ENCODE measurements at regions not wholly inside any gene's neighbourhood (a gene's known extent, or its start where the extent isn't known, plus 50 kb on each side); places are given as distances from the start of the nearest gene placed in this dataset.

- TF ChIP-seq JUNB (IDR thresholded peaks at IDR 0.05; ENCODE audit: unreplicated experiment) = no peak
- TF ChIP-seq, protein P1, sequence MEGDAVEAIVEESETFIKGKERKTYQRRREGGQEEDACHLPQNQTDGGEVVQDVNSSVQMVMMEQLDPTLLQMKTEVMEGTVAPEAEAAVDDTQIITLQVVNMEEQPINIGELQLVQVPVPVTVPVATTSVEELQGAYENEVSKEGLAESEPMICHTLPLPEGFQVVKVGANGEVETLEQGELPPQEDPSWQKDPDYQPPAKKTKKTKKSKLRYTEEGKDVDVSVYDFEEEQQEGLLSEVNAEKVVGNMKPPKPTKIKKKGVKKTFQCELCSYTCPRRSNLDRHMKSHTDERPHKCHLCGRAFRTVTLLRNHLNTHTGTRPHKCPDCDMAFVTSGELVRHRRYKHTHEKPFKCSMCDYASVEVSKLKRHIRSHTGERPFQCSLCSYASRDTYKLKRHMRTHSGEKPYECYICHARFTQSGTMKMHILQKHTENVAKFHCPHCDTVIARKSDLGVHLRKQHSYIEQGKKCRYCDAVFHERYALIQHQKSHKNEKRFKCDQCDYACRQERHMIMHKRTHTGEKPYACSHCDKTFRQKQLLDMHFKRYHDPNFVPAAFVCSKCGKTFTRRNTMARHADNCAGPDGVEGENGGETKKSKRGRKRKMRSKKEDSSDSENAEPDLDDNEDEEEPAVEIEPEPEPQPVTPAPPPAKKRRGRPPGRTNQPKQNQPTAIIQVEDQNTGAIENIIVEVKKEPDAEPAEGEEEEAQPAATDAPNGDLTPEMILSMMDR (conservative IDR thresholded peaks at IDR 0.05; ENCODE audit: low read depth in 2 of 2) = no peak
- no peak for TF ChIP-seq REST (IDR thresholded peaks at IDR 0.05; ENCODE audit: unreplicated experiment)
- TF ChIP-seq EZH2 (IDR thresholded peaks at IDR 0.05; ENCODE audit: low read depth, unreplicated experiment) = no peak
- TF ChIP-seq NANOG (IDR thresholded peaks at IDR 0.05; ENCODE audit: borderline replicate concordance) = no peak
- TF ChIP-seq POLR2AphosphoS5 (IDR thresholded peaks at IDR 0.05; ENCODE audit: low read depth) = no peak
- TF ChIP-seq EZH2phosphoT487 (IDR thresholded peaks at IDR 0.05; ENCODE audit: unreplicated experiment) = no peak
- TF ChIP-seq CREB1 (CRISPR knock-in tag; IDR thresholded peaks at IDR 0.05; ENCODE audit: low read depth) = no peak
- no peak for TF ChIP-seq STAT1 (IDR thresholded peaks at IDR 0.05; ENCODE audit: unreplicated experiment)
- TF ChIP-seq, protein P2, sequence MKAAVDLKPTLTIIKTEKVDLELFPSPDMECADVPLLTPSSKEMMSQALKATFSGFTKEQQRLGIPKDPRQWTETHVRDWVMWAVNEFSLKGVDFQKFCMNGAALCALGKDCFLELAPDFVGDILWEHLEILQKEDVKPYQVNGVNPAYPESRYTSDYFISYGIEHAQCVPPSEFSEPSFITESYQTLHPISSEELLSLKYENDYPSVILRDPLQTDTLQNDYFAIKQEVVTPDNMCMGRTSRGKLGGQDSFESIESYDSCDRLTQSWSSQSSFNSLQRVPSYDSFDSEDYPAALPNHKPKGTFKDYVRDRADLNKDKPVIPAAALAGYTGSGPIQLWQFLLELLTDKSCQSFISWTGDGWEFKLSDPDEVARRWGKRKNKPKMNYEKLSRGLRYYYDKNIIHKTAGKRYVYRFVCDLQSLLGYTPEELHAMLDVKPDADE (IDR thresholded peaks at IDR 0.05) = no peak
- TF ChIP-seq, protein P3, sequence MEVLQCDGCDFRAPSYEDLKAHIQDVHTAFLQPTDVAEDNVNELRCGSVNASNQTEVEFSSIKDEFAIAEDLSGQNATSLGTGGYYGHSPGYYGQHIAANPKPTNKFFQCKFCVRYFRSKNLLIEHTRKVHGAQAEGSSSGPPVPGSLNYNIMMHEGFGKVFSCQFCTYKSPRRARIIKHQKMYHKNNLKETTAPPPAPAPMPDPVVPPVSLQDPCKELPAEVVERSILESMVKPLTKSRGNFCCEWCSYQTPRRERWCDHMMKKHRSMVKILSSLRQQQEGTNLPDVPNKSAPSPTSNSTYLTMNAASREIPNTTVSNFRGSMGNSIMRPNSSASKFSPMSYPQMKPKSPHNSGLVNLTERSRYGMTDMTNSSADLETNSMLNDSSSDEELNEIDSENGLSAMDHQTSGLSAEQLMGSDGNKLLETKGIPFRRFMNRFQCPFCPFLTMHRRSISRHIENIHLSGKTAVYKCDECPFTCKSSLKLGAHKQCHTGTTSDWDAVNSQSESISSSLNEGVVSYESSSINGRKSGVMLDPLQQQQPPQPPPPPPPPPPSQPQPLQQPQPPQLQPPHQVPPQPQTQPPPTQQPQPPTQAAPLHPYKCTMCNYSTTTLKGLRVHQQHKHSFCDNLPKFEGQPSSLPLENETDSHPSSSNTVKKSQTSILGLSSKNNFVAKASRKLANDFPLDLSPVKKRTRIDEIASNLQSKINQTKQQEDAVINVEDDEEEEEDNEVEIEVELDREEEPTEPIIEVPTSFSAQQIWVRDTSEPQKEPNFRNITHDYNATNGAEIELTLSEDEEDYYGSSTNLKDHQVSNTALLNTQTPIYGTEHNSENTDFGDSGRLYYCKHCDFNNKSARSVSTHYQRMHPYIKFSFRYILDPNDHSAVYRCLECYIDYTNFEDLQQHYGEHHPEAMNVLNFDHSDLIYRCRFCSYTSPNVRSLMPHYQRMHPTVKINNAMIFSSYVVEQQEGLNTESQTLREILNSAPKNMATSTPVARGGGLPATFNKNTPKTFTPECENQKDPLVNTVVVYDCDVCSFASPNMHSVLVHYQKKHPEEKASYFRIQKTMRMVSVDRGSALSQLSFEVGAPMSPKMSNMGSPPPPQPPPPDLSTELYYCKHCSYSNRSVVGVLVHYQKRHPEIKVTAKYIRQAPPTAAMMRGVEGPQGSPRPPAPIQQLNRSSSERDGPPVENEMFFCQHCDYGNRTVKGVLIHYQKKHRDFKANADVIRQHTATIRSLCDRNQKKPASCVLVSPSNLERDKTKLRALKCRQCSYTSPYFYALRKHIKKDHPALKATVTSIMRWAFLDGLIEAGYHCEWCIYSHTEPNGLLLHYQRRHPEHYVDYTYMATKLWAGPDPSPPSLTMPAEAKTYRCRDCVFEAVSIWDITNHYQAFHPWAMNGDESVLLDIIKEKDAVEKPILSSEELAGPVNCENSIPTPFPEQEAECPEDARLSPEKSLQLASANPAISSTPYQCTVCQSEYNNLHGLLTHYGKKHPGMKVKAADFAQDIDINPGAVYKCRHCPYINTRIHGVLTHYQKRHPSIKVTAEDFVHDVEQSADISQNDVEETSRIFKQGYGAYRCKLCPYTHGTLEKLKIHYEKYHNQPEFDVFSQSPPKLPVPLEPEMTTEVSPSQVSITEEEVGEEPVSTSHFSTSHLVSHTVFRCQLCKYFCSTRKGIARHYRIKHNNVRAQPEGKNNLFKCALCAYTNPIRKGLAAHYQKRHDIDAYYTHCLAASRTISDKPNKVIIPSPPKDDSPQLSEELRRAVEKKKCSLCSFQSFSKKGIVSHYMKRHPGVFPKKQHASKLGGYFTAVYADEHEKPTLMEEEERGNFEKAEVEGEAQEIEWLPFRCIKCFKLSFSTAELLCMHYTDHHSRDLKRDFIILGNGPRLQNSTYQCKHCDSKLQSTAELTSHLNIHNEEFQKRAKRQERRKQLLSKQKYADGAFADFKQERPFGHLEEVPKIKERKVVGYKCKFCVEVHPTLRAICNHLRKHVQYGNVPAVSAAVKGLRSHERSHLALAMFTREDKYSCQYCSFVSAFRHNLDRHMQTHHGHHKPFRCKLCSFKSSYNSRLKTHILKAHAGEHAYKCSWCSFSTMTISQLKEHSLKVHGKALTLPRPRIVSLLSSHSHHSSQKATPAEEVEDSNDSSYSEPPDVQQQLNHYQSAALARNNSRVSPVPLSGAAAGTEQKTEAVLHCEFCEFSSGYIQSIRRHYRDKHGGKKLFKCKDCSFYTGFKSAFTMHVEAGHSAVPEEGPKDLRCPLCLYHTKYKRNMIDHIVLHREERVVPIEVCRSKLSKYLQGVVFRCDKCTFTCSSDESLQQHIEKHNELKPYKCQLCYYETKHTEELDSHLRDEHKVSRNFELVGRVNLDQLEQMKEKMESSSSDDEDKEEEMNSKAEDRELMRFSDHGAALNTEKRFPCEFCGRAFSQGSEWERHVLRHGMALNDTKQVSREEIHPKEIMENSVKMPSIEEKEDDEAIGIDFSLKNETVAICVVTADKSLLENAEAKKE (CRISPR knock-in tag; IDR thresholded peaks at IDR 0.05) = no peak
- no peak for TF ChIP-seq ZNF114 (CRISPR knock-in tag; IDR thresholded peaks at IDR 0.05)
- TF ChIP-seq ZNF331 (CRISPR knock-in tag; IDR thresholded peaks at IDR 0.05; ENCODE audit: low read depth) = no peak
These were observed 65.9 kb upstream of the KCND2 start for GRCh38 chr7:120207037-120207436.

All from GM23338 (cell line).